ENCODE measurements at regions not wholly inside any gene's neighbourhood (a gene's known extent, or its start where the extent isn't known, plus 50 kb on each side); places are given as distances from the start of the nearest gene placed in this dataset.
"Not testable (repeated sequence)": the region's sequence is repeated elsewhere in the genome, so short reads cannot be mapped to it uniquely, and the experiment has no call there.

DNA sequence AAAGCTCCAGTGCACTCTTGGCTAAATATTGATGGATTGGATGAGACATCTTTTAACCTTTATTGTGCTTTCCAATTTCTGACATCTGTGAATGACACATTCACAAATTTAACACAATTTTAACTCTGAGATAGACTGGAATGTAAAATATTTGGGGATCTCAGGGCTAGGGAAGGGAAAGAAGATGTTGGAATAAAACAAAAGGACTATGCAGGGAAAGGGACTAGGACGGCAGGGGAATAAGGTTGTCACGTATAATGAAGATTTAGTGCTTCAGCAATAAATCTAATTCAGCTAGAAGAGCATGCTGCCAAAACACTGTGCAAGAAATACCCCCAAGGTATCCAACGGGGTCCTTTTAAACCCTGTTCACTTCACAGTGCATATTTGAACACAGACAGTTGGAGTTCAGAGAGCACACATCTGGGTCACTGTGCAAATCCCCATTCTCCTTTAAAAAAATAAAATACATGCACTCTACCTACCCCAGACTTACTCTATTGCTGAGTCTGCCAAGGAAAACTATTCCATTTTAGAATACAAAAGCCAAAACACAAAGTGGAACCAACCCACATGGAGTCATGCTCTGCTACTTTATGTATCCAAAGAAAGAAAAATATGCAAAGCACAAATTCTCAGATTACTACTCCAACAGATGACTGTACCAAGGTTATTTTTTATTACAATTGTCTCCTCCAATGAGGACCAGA is 151.0 kb upstream of the RSPO3 start:
- Mint-ChIP-seq H3K9me3 (ENCODE audit: low read depth) (no peaks in the 10 kb centered on the region), H3K4me3 (ENCODE audit: unreplicated experiment) (no peak overlapping the region), H3K27me3 (ENCODE audit: low read depth) (peaks cover 6% of the 10 kb centered on the region), H3K36me3 (ENCODE audit: low read depth) (no peaks in the 10 kb centered on the region), H3K27ac (ENCODE audit: unreplicated experiment) (no peak overlapping the region), H3K4me1 (ENCODE audit: low read depth) (peaks cover 8% of the 10 kb centered on the region)
- no peak for DNase-seq (ENCODE audit: low spot score)
- TF ChIP-seq, protein P1, sequence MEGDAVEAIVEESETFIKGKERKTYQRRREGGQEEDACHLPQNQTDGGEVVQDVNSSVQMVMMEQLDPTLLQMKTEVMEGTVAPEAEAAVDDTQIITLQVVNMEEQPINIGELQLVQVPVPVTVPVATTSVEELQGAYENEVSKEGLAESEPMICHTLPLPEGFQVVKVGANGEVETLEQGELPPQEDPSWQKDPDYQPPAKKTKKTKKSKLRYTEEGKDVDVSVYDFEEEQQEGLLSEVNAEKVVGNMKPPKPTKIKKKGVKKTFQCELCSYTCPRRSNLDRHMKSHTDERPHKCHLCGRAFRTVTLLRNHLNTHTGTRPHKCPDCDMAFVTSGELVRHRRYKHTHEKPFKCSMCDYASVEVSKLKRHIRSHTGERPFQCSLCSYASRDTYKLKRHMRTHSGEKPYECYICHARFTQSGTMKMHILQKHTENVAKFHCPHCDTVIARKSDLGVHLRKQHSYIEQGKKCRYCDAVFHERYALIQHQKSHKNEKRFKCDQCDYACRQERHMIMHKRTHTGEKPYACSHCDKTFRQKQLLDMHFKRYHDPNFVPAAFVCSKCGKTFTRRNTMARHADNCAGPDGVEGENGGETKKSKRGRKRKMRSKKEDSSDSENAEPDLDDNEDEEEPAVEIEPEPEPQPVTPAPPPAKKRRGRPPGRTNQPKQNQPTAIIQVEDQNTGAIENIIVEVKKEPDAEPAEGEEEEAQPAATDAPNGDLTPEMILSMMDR (IDR thresholded peaks at IDR 0.05) = no peak

DNA sequence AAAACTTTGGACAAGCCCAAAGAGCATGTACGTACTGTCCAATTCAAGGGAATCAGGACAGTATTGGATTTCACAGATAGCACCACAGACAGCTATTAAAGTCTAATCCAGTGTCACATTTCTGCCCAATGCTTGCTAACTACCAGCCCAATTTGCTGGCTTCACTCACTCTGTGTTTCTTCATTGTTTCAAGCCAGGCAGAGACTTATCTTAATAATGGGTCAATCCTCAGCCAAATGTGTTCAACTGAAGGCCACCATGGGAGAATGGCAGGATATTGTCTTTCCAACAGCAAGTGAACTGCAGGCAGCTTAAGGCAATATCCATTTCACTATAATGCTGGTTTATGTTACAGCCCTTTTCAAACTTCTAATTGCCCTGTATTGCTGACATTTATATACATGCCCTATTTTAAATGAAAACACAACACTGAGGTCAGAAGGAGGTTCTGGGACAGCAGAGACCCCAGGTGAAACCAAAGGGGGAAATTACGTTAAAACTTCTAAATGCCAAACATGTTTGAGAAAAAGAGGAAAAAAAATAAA is 142.1 kb upstream of the RSPO3 start:
- Mint-ChIP-seq H3K27me3 (ENCODE audit: low read depth) (peaks cover 8% of the 10 kb centered on the region), H3K27ac (ENCODE audit: unreplicated experiment) (no peak overlapping the region), H3K4me1 (ENCODE audit: low read depth) (no peaks in the 10 kb centered on the region), H3K9me3 (ENCODE audit: low read depth) (peaks cover 4% of the 10 kb centered on the region), H3K4me3 (ENCODE audit: unreplicated experiment) (no peak overlapping the region), H3K36me3 (ENCODE audit: low read depth) (peaks cover 1% of the 10 kb centered on the region)
- TF ChIP-seq, protein P1 (IDR thresholded peaks at IDR 0.05) = no peak
- no peak for DNase-seq (ENCODE audit: low spot score)

DNA sequence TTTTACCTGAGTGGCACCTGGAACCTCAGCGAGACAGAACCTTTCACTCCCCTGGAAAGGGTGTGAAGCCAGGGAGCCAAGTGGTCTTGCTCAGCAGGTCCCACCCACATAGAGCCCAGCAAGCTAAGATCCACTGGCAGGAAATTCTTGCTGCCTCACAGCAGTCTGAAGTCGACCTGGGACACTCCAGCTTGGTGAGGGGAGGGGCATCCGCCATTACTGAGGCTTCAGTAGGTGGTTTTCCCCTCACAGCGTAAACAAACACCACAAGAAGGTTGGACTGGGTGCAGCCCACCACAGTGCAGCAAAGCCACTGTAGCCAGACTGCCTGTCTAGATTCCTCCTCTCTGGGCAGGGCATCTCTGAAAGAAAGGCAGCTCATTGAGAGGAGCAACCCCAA is 134.7 kb upstream of the RSPO3 start:
- Mint-ChIP-seq H3K9me3 (ENCODE audit: low read depth) (peaks cover 11% of the 10 kb centered on the region), H3K4me3 (ENCODE audit: unreplicated experiment) (no peak overlapping the region), H3K4me1 (ENCODE audit: low read depth) (no peaks in the 10 kb centered on the region), H3K27ac (ENCODE audit: unreplicated experiment) (no peak overlapping the region), H3K36me3 (ENCODE audit: low read depth) (peaks cover 3% of the 10 kb centered on the region), H3K27me3 (ENCODE audit: low read depth) (no peaks in the 10 kb centered on the region)
- no peak for DNase-seq (ENCODE audit: low spot score)
- TF ChIP-seq, protein P1 (IDR thresholded peaks at IDR 0.05) = no peak

DNA sequence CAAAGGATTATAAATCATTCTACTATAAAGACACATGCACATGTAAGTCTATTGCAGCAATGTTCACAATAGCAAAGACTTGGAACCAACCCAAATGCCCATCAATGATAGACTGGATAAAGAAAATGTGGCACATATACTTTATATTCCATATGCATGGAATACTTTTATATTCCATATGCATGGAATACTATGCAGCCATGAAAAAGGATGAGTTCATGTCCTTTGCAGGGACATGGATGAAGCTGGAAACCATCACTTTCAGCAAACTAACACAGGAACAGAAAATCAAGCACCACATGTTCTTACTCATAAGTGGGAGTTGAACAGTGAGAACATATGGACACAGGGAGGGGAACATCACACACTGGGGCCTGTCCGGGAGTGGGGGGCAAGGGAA is 130.3 kb upstream of the RSPO3 start:
- H3K4me1 Mint-ChIP-seq (ENCODE audit: low read depth); H3K27me3 Mint-ChIP-seq (ENCODE audit: low read depth): not testable (repeated sequence)

DNA sequence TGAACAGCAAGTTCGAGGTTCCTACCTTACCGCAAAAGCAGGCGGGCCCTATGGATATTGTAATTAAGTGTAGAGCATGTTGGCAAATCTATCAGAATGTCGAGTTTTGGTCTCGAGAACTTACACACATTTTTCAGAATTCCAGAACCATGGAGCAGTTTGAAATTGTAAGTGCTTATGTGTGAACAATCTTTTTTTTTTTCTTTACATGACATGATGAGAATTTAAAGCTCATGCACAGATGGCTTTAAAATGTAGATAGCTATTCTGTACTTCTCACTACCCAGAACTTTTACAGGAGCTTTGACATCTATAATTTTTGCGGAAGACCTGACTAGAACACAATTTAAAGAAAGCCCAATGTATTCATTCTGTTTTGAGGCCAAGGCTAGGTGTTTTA is 117.8 kb upstream of the RSPO3 start:
- no peaks in the 10 kb centered on the region for H3K4me1 Mint-ChIP-seq (ENCODE audit: low read depth)

More for the DNA sequence above, 130.3 kb upstream of the RSPO3 start:
- not testable (repeated sequence) for H3K27ac Mint-ChIP-seq (ENCODE audit: unreplicated experiment); H3K4me3 Mint-ChIP-seq (ENCODE audit: unreplicated experiment); H3K9me3 Mint-ChIP-seq (ENCODE audit: low read depth); H3K36me3 Mint-ChIP-seq (ENCODE audit: low read depth); DNase-seq (ENCODE audit: low spot score)

More for the DNA sequence above, 117.8 kb upstream of the RSPO3 start:
- Mint-ChIP-seq H3K36me3 (ENCODE audit: low read depth) (no peaks in the 10 kb centered on the region), H3K27ac (ENCODE audit: unreplicated experiment) (no peak overlapping the region), H3K27me3 (ENCODE audit: low read depth) (peaks cover 16% of the 10 kb centered on the region), H3K4me3 (ENCODE audit: unreplicated experiment) (no peak overlapping the region), H3K9me3 (ENCODE audit: low read depth) (peaks cover 2% of the 10 kb centered on the region)
- TF ChIP-seq, protein P1 (IDR thresholded peaks at IDR 0.05) = no peak
- no peak for DNase-seq (ENCODE audit: low spot score)
